NT2/D1 (cell line): ENCODE measurements at regions not wholly inside any gene's neighbourhood (a gene's known extent, or its start where the extent isn't known, plus 50 kb on each side); places are given as distances from the start of the nearest gene placed in this dataset.

Experiments
- DNase-seq: peaks from one replicate; pipeline ENCODE4 v3.0.0-alpha.2; 2011; ENCODE audit warnings: low read depth, low spot score
- H3K27me3 ChIP-seq: 2 replicates; pipeline ENCODE4 v1.6.0; 2011; ENCODE audit warnings: mild to moderate bottlenecking; ENCODE audit not compliant: insufficient read length, insufficient read depth
- H3K36me3 ChIP-seq: 2 replicates; pipeline ENCODE4 v1.6.1; 2011; ENCODE audit warnings: mild to moderate bottlenecking, low read length, mixed read lengths; ENCODE audit not compliant: insufficient read depth, insufficient read length
- H3K4me1 ChIP-seq: 2 replicates; pipeline ENCODE4 v1.5.1; 2011; ENCODE audit not compliant: insufficient read depth, insufficient read length
- H3K4me3 ChIP-seq: 2 replicates; pipeline ENCODE4 v1.5.1; 2011; ENCODE audit warnings: low read depth; ENCODE audit not compliant: insufficient read length
- H3K9ac ChIP-seq: 2 replicates; pipeline ENCODE4 v1.6.0; 2011; ENCODE audit warnings: low read depth; ENCODE audit not compliant: insufficient read length
- H3K9me3 ChIP-seq: 2 replicates; pipeline ENCODE4 v1.5.1; 2011; ENCODE audit warnings: mild to moderate bottlenecking, low read length; ENCODE audit not compliant: insufficient read depth
- SUZ12 ChIP-seq: IDR thresholded peaks from 2 replicates; pipeline ENCODE4 v1.6.1; 2011; ENCODE audit not compliant: insufficient read length, insufficient read depth; ENCODE audit errors: extremely low read depth
- YY1 ChIP-seq: IDR thresholded peaks from 2 replicates; pipeline ENCODE4 v1.6.1; 2011; ENCODE audit not compliant: insufficient read length, insufficient read depth
- ZNF274 ChIP-seq: IDR thresholded peaks from 2 replicates; pipeline ENCODE4 v1.6.1; 2011; ENCODE audit warnings: mild to moderate bottlenecking, low read depth, low read length

DNA sequence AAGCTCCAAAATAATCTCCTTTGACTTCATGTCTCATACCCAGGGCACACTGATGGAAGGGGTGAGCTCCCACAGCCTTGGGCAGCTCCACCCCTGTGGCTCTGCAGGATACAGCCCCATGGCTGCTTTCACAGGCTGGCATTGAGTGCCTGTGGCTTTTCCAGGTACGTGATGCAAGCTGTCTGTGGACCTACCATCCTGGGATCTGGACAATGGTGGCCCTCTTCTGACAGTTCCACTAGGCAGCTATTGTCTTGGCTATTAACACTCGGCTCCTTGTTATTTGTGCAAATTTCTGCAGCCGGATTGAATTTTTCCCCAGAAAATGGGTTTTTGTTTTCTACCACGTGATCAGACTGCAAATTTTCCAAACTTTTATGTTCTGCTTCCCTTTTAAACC lies 634.2 kb downstream of the TSN start:
- Histone ChIP-seq H3K9ac (no peak overlapping the region), H3K27me3 (no peaks in the 10 kb centered on the region)

DNA sequence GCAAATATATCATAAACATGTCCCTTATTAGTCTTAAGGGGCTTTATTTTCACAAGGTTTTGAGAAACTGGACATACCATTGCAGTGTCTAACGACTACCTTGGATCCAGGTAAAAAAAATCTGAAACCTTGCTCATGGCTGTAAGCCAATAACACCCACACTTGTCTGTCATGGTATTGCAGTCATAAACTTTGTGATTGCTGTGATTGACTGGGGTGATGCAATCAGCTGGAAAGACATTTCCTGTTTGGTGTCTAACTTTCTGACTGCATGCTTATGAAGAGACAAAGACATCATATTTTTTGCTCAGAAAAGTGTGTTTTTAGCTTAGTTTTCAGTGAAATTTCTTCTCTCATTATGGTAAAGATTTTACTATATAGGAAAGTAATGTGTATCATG lies 635.0 kb downstream of the TSN start:
- Histone ChIP-seq H3K9me3 (peaks cover 15% of the 10 kb centered on the region; the same call in 1 of the 2 replicates), H3K27me3 (no peaks in the 10 kb centered on the region), H3K36me3 (no peaks in the 10 kb centered on the region), H3K9ac (no peak overlapping the region), H3K4me1 (no peaks in the 10 kb centered on the region), H3K4me3 (no peak overlapping the region)
- DNase-seq, result no peak
- TF ChIP-seq YY1 (no peak), ZNF274 (no peak), SUZ12 (no peak)

More for the DNA sequence above, 634.2 kb downstream of the TSN start:
- DNase-seq, result no peak
- no peak overlapping the region for H3K4me3 ChIP-seq
- TF ChIP-seq SUZ12 (no peak), ZNF274 (no peak), YY1 (no peak)
- H3K36me3 ChIP-seq, result no peaks in the 10 kb centered on the region
- no peaks in the 10 kb centered on the region for H3K4me1 ChIP-seq
- H3K9me3 ChIP-seq, result peaks cover 15% of the 10 kb centered on the region; the same call in 1 of the 2 replicates

DNA sequence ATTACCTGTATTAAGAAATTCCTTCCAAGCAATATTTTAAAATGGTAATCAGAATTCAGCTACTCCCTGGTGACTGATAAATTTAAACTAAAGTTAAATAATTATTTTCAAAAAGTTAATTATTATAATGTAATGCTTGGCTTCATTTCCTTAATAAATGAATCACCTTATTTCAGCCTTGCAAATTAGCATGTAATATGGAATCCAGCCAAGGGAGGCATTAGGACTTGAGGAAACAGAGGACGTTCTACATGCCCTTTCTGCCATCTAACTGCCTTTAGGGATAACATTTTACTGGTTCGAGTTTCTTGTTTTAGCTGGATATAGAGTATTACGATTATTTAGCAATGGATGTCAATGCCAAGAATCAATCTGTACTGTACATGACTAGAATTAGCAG lies 636.3 kb downstream of the TSN start:
- DNase-seq, result no peak
- Histone ChIP-seq H3K9me3 (peaks cover 15% of the 10 kb centered on the region; the same call in 1 of the 2 replicates), H3K36me3 (no peaks in the 10 kb centered on the region), H3K4me3 (no peak overlapping the region), H3K9ac (no peak overlapping the region), H3K27me3 (no peaks in the 10 kb centered on the region), H3K4me1 (no peaks in the 10 kb centered on the region)
- TF ChIP-seq SUZ12 (no peak), ZNF274 (no peak), YY1 (no peak)

DNA sequence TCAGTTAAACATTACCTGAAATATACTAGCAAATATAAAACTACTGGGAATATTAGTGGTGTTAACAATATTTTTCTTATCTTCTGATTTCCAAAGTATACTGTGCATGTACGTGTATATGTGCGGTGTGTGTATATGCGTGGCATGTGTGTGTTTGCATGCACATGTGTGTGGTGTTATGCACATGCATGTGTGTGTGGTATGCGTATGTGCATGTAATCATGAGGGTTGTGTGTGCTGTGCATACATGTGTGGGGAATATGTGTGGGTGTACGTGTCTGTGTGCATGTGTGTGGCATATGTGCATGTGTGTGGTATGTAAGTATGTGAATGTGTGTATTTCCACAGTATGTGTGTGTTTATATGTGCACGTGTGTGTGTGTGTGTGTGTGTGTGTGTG lies 640.2 kb downstream of the TSN start:
- H3K27me3 ChIP-seq, result no peaks in the 10 kb centered on the region
- H3K4me3 ChIP-seq, result no peak overlapping the region
- no peaks in the 10 kb centered on the region for H3K4me1 ChIP-seq
- no peak overlapping the region for H3K9ac ChIP-seq
- no peak for TF ChIP-seq YY1
- TF ChIP-seq ZNF274, result no peak
- TF ChIP-seq SUZ12, result no peak
- H3K36me3 ChIP-seq, result no peaks in the 10 kb centered on the region
- DNase-seq, result no peak
- no peaks in the 10 kb centered on the region for H3K9me3 ChIP-seq

DNA sequence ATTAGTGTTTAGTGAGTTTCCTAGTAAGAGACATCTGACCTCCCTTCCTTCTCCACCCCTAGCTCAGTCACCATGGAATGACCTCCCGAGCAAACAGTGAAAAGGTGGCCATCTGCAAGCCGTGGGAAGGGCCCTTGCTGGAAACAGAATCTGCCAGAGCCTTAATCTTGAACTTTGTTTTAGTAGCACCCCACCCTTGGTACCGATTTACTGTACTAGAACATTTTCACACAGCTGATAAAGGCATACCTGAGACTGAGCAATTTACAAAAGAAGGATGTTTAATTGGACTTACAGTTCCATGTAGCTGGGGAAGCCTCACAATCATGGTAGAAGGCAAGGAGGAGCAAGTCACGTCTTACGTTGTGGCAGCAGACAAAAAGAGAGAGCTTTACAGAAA lies 655.8 kb downstream of the TSN start:
- no peak for DNase-seq
- no peaks in the 10 kb centered on the region for H3K4me1 ChIP-seq
- no peaks in the 10 kb centered on the region for H3K27me3 ChIP-seq
- TF ChIP-seq YY1, result no peak
- TF ChIP-seq SUZ12, result no peak
- no peak for TF ChIP-seq ZNF274
- no peaks in the 10 kb centered on the region for H3K36me3 ChIP-seq
- no peak overlapping the region for H3K9ac ChIP-seq
- H3K4me3 ChIP-seq, result no peak overlapping the region
- no peaks in the 10 kb centered on the region for H3K9me3 ChIP-seq

DNA sequence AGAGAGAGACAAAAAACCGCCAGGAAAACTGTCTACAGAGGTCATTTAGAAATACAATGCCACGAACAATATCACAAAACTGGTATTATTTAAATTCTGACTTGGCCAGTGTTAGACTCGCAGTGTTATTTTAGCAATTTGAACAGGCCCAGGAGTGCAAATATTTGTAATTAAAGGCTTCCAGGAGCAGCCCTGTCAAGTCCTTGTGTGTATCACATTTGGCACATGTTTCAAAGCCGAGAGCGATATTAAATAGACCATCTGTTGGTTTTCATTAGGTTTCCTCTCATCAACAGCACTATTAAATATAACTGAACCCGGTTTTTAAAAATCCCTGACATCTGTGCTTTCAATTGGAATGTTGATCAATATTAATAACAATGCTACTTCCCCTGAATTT lies 656.9 kb downstream of the TSN start:
- Histone ChIP-seq H3K27me3 (no peaks in the 10 kb centered on the region), H3K9me3 (no peaks in the 10 kb centered on the region), H3K4me1 (no peaks in the 10 kb centered on the region), H3K36me3 (no peaks in the 10 kb centered on the region), H3K4me3 (no peak overlapping the region), H3K9ac (no peak overlapping the region)
- DNase-seq, result no peak
- TF ChIP-seq ZNF274, result no peak
- no peak for TF ChIP-seq YY1
- no peak for TF ChIP-seq SUZ12

DNA sequence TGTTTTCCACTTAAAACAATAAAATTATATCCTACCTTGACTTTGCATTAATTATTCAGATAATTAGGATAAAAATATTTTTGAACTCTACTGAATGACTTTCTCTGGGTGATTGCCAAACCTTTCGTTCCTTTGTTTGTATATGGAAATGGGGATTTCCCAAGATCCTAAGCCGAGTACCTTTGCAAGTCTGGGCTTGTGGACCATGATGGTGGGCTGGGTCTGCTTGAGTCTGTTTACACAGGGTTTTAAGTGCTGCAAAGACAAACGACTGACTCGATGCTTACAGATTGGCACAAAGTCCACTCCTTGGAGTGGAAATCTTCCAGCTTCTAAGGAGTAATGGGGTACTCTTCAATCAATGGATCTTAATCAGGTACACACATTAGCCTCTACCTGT lies 659.5 kb downstream of the TSN start:
- Histone ChIP-seq H3K9ac (no peak overlapping the region), H3K36me3 (no peaks in the 10 kb centered on the region), H3K27me3 (no peaks in the 10 kb centered on the region), H3K9me3 (no peaks in the 10 kb centered on the region), H3K4me3 (no peak overlapping the region), H3K4me1 (no peaks in the 10 kb centered on the region)
- TF ChIP-seq SUZ12 (no peak), YY1 (no peak), ZNF274 (no peak)
- no peak for DNase-seq

DNA sequence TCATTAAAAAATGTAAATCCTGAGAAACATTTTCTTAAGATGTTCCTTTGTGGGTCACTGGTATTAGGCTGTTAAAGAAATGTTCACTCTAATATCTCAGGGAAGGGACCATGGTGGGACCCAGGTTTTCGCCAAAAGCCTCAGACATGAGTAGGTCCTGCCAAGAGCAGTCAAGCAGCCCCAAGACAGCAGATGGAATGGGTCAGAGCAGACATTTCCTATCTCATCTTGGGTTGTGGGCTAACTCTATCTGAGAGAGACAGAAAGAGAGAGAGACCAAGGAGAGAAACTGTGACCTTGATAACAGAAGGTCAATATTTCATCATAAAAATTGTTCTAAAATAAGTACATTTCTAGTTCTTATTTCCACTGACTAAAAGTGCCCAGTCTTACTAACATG lies 661.7 kb downstream of the TSN start:
- H3K4me1 ChIP-seq, result no peaks in the 10 kb centered on the region
- no peaks in the 10 kb centered on the region for H3K9me3 ChIP-seq
- no peak for DNase-seq
- TF ChIP-seq SUZ12, result no peak
- no peak for TF ChIP-seq YY1
- no peak for TF ChIP-seq ZNF274
- no peaks in the 10 kb centered on the region for H3K27me3 ChIP-seq
- H3K9ac ChIP-seq, result no peak overlapping the region
- no peaks in the 10 kb centered on the region for H3K36me3 ChIP-seq
- no peak overlapping the region for H3K4me3 ChIP-seq
